Endodermal cell (in vitro differentiated cells): ENCODE measurements at regions not wholly inside any gene's neighbourhood (a gene's known extent, or its start where the extent isn't known, plus 50 kb on each side); places are given as distances from the start of the nearest gene placed in this dataset.
"Not testable (repeated sequence)": the region's sequence is repeated elsewhere in the genome, so short reads cannot be mapped to it uniquely, and the experiment has no call there.

ENCODE experiments used
- DNase-seq: peaks from one replicate; pipeline ENCODE4 v3.0.0-alpha.2; 2017
- H3K27ac ChIP-seq: 2 replicates; pipeline ENCODE4 v1.5.1; 2013; ENCODE audit warnings: mild to moderate bottlenecking, low read depth, low read length, moderate library complexity
- H3K27me3 ChIP-seq: 2 replicates; pipeline ENCODE4 v1.6.1; 2013; ENCODE audit warnings: mild to moderate bottlenecking, low read length, moderate library complexity; ENCODE audit not compliant: insufficient read depth, control insufficient read depth, poor library complexity, severe bottlenecking
- H3K36me3 ChIP-seq: 2 replicates; pipeline ENCODE4 v1.7.0; 2013; ENCODE audit warnings: mild to moderate bottlenecking, low read length, moderate library complexity; ENCODE audit not compliant: control insufficient read depth, insufficient read depth
- H3K4me1 ChIP-seq: one replicate; pipeline ENCODE4 v1.7.0; 2013; ENCODE audit warnings: low read length; ENCODE audit not compliant: control insufficient read depth, insufficient read depth
- H3K4me3 ChIP-seq: 2 replicates; pipeline ENCODE4 v1.5.1; 2013; ENCODE audit warnings: mild to moderate bottlenecking, low read length, moderate library complexity
- H3K9ac ChIP-seq: 2 replicates; pipeline ENCODE4 v1.6.1; 2013; ENCODE audit warnings: mild to moderate bottlenecking, low read length, moderate library complexity; ENCODE audit not compliant: poor library complexity, severe bottlenecking; ENCODE audit errors: extremely low read depth
- H3K9me3 ChIP-seq: 2 replicates; pipeline ENCODE4 v1.6.1; 2013; ENCODE audit warnings: mild to moderate bottlenecking, low read length, moderate library complexity; ENCODE audit not compliant: control insufficient read depth
- H3K27ac Mint-ChIP-seq: 2 replicates; pipeline ENCODE4 v1.8.0; 2020; ENCODE audit warnings: mixed read lengths
- H3K27me3 Mint-ChIP-seq: 2 replicates; pipeline ENCODE4 v1.8.0; 2021; ENCODE audit warnings: mild to moderate bottlenecking, mixed read lengths; ENCODE audit not compliant: insufficient read depth
- H3K36me3 Mint-ChIP-seq: 2 replicates; pipeline ENCODE4 v1.8.0; 2020; ENCODE audit warnings: low read depth, mixed read lengths
- H3K4me1 Mint-ChIP-seq: 2 replicates; pipeline ENCODE4 v1.8.0; 2020; ENCODE audit warnings: mixed read lengths
- H3K4me3 Mint-ChIP-seq: 2 replicates; pipeline ENCODE4 v1.8.0; 2020; ENCODE audit warnings: mild to moderate bottlenecking, moderate library complexity, mixed read lengths
- H3K9me3 Mint-ChIP-seq: 2 replicates; pipeline ENCODE4 v1.8.0; 2020; ENCODE audit warnings: mild to moderate bottlenecking, mixed read lengths
- WGBS, 2 experiments: methylation state at CpG; one replicate each; pipeline versions ENCODE4 v1.1.5 to v1.1.7; 2013; ENCODE audit warnings: missing lambda C conversion rate in 2 of 2, mixed read lengths in 1 of 2; ENCODE audit not compliant: insufficient coverage in 1 of 2, insufficient read length in 1 of 2; 5-methylcytosine and 5-hydroxymethylcytosine counted together

- no CpG with 5 or more reads among the region's 60 CpGs for WGBS, 2 experiments
Observed at GRCh38 chr21:6467189-6467774, 4054.1 kb upstream of the TPTE start.

DNA sequence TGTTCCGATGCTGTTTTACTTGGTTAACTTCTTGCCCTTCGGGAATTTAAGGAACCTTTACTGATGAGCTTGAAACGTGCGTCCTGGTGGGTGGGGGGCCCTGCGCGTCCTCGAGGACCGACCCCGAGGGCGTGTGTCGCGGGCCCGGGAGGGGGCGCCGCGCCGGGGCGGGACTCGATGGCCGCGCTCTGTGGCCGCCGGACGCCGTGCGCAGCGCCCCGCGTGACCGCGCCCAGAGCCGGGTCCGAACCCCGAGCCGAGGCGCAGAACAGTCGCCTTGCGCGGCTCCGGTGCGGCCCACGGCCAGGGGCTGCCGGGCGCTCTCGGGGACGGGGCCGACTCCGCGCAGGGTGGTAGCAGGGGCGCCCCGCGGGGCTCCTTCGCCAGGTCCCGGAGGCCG, 4053.5 kb upstream of the TPTE start:
- not testable (repeated sequence) for H3K4me1 ChIP-seq, H3K9me3 Mint-ChIP-seq, H3K9ac ChIP-seq, H3K36me3 Mint-ChIP-seq, H3K9me3 ChIP-seq, H3K27me3 ChIP-seq, H3K27ac ChIP-seq, H3K4me3 ChIP-seq, H3K4me3 Mint-ChIP-seq, H3K27me3 Mint-ChIP-seq, H3K27ac Mint-ChIP-seq, H3K4me1 Mint-ChIP-seq, DNase-seq, H3K36me3 ChIP-seq
- no CpG with 5 or more reads among the region's 55 CpGs for WGBS, 2 experiments

More at GRCh38 chr21:6467189-6467774, 4054.1 kb upstream of the TPTE start:
- not testable (repeated sequence) for H3K9me3 Mint-ChIP-seq, H3K4me1 ChIP-seq, H3K27ac Mint-ChIP-seq, H3K4me3 Mint-ChIP-seq, H3K4me3 ChIP-seq, H3K27me3 Mint-ChIP-seq, H3K4me1 Mint-ChIP-seq, H3K27ac ChIP-seq, H3K9ac ChIP-seq, H3K36me3 ChIP-seq, H3K9me3 ChIP-seq, H3K27me3 ChIP-seq, DNase-seq, H3K36me3 Mint-ChIP-seq

DNA sequence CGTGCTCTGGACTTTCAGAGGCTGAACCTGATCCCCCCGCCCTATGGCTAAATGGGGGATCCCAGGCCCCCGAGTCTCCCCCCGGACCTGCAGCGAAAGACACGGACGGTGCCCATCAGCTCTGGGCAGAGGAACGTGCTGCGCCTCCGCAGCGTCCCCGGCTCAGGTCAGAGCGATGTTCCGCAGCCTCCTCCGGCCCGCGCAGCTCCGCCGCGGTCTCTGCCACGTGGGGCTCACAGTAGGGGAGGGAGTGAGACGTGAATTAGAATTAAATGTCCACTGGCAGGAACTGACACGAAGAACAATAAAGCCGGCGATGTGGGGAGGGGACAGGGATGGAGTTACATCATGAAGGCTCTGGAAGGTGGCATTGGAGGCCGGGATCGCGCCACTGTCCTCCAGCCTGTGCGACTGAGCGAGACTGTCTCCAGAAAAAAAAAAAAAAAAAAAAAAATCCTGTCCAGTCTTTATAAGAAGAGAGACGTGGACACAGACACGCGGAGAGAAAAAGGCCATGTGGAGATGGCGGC, 4053.0 kb upstream of the TPTE start:
- not testable (repeated sequence) for H3K27ac ChIP-seq, H3K9ac ChIP-seq, H3K4me3 ChIP-seq, H3K27me3 Mint-ChIP-seq, H3K4me1 Mint-ChIP-seq, H3K36me3 ChIP-seq, DNase-seq, H3K4me3 Mint-ChIP-seq, H3K4me1 ChIP-seq, H3K9me3 Mint-ChIP-seq, H3K27ac Mint-ChIP-seq, H3K27me3 ChIP-seq, H3K36me3 Mint-ChIP-seq, H3K9me3 ChIP-seq
- WGBS, 2 experiments = no CpG with 5 or more reads among the region's 34 CpGs

- DNase-seq, H3K27ac ChIP-seq, H3K4me1 ChIP-seq, H3K4me1 Mint-ChIP-seq, H3K9me3 Mint-ChIP-seq, H3K27ac Mint-ChIP-seq, H3K36me3 Mint-ChIP-seq, H3K9me3 ChIP-seq, H3K27me3 Mint-ChIP-seq, H3K4me3 Mint-ChIP-seq, H3K9ac ChIP-seq, H3K4me3 ChIP-seq, H3K27me3 ChIP-seq, H3K36me3 ChIP-seq: not testable (repeated sequence)
- WGBS, 2 experiments = no CpG with 5 or more reads among the region's 25 CpGs
Observed at GRCh38 chr21:6474250-6474968, 4047.0 kb upstream of the TPTE start.

- H3K27ac ChIP-seq, H3K9me3 ChIP-seq, H3K9ac ChIP-seq, H3K27ac Mint-ChIP-seq, H3K36me3 Mint-ChIP-seq, H3K27me3 ChIP-seq, H3K27me3 Mint-ChIP-seq, DNase-seq, H3K4me1 Mint-ChIP-seq, H3K4me1 ChIP-seq, H3K9me3 Mint-ChIP-seq, H3K4me3 Mint-ChIP-seq, H3K36me3 ChIP-seq, H3K4me3 ChIP-seq: not testable (repeated sequence)
- WGBS, 2 experiments = no CpG with 5 or more reads among the region's 17 CpGs
Observed at GRCh38 chr21:6481116-6481515, 4040.3 kb upstream of the TPTE start.

DNA sequence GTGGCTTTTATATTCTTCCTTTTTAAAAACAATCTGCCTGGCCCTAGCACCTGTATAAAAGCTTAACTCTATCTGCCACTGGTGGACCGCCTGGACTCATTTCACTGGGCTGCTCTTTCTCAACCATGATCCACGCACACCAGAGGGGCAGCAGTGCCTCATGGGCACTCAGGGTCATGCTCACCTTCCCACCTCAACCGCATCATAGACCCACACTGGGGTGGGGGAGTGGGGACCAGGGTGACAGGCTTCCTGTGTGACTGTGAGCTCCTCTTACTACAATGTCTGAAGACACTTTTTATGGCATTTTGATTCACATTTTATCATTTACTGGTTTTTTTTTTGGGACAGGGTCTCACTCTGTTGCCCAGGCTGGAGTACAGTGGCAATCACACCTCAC, 4038.8 kb upstream of the TPTE start:
- H3K27me3 ChIP-seq, H3K27ac Mint-ChIP-seq, H3K27me3 Mint-ChIP-seq, H3K4me1 Mint-ChIP-seq, H3K4me1 ChIP-seq, H3K4me3 ChIP-seq, H3K27ac ChIP-seq, H3K36me3 Mint-ChIP-seq, H3K9me3 Mint-ChIP-seq, DNase-seq, H3K36me3 ChIP-seq, H3K9me3 ChIP-seq, H3K4me3 Mint-ChIP-seq, H3K9ac ChIP-seq: not testable (repeated sequence)
- no CpG with 5 or more reads among the region's 3 CpGs for WGBS, 2 experiments

DNA sequence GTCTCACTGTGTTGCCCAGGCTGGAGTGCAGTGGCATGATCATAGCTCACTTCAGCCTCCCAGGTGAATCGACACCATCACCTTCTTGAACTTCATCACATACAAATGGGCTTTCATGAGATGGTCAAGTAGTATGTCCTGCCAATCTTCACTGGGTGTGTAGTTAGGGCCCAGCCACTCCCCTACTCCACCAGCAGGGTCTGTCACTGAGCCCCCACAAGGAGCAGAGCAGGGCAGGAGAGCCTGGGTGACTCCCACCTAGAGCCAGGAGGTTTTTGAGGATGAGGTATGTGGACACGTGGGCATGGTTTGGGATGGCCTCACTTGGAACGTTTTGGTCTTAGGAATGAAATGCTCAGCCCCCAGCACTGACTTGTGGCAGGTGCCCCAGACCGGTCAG, 4037.7 kb upstream of the TPTE start:
- H3K27me3 ChIP-seq, H3K36me3 Mint-ChIP-seq, H3K9ac ChIP-seq, H3K27ac Mint-ChIP-seq, H3K27ac ChIP-seq, DNase-seq, H3K4me3 ChIP-seq, H3K36me3 ChIP-seq, H3K27me3 Mint-ChIP-seq, H3K4me1 ChIP-seq, H3K4me1 Mint-ChIP-seq, H3K9me3 Mint-ChIP-seq, H3K9me3 ChIP-seq, H3K4me3 Mint-ChIP-seq: not testable (repeated sequence)
- no CpG with 5 or more reads among the region's 4 CpGs for WGBS, 2 experiments
